ENCODE measurements at regions not wholly inside any gene's neighbourhood (a gene's known extent, or its start where the extent isn't known, plus 50 kb on each side); places are given as distances from the start of the nearest gene placed in this dataset.
"Not testable (repeated sequence)": the region's sequence is repeated elsewhere in the genome, so short reads cannot be mapped to it uniquely, and the experiment has no call there.

- no peak for ATAC-seq
Observed at GRCh38 chr22:48499456-48500425, 1327.9 kb downstream of the BRD1 start.

GRCh38 chr22:48498526-48499331 is 1328.9 kb downstream of the BRD1 start:
- TF ChIP-seq CREB5 (CRISPR knock-in tag; IDR thresholded peaks at IDR 0.05; ENCODE audit: low read depth) (no peak), ZNF70 (CRISPR knock-in tag; IDR thresholded peaks at IDR 0.05) (no peak), ESRRG (CRISPR knock-in tag; IDR thresholded peaks at IDR 0.05) (no peak), SNAI2 (CRISPR knock-in tag; IDR thresholded peaks at IDR 0.05) (no peak)
- ATAC-seq: no peak

More at GRCh38 chr22:48499456-48500425, 1327.9 kb downstream of the BRD1 start:
- no peak for TF ChIP-seq ZFP30 (CRISPR knock-in tag; IDR thresholded peaks at IDR 0.05)
- no peak for TF ChIP-seq TCF4 (CRISPR knock-in tag; IDR thresholded peaks at IDR 0.05; ENCODE audit: borderline replicate concordance)
- TF ChIP-seq GLIS3 (CRISPR knock-in tag; IDR thresholded peaks at IDR 0.05): no peak
- no peak for TF ChIP-seq ZFP3 (CRISPR knock-in tag; IDR thresholded peaks at IDR 0.05)
- no peak for TF ChIP-seq ZNF565 (CRISPR knock-in tag; conservative IDR thresholded peaks at IDR 0.05; ENCODE audit: low read depth)
- TF ChIP-seq ZNF8 (CRISPR knock-in tag; IDR thresholded peaks at IDR 0.05): no peak
- no peak for TF ChIP-seq CREB5 (CRISPR knock-in tag; IDR thresholded peaks at IDR 0.05; ENCODE audit: low read depth)
- TF ChIP-seq ESRRG (CRISPR knock-in tag; IDR thresholded peaks at IDR 0.05): no peak
- no peak for TF ChIP-seq ARNTL (CRISPR knock-in tag; IDR thresholded peaks at IDR 0.05; ENCODE audit: borderline replicate concordance, low read depth)

GRCh38 chr22:48497743-48498520 is 1329.7 kb downstream of the BRD1 start:
- not testable (repeated sequence) for ATAC-seq

GRCh38 chr22:48496987-48497650 is 1330.6 kb downstream of the BRD1 start:
- no peak for ATAC-seq
- TF ChIP-seq ZNF565 (CRISPR knock-in tag; conservative IDR thresholded peaks at IDR 0.05; ENCODE audit: low read depth): no peak
- no peak for TF ChIP-seq PPARA (CRISPR knock-in tag; IDR thresholded peaks at IDR 0.05; ENCODE audit: borderline replicate concordance)
- TF ChIP-seq ISL1 (CRISPR knock-in tag; IDR thresholded peaks at IDR 0.05): no peak
- no peak for TF ChIP-seq POU6F1 (CRISPR knock-in tag; IDR thresholded peaks at IDR 0.05; ENCODE audit: borderline replicate concordance, low read depth)
- no peak for TF ChIP-seq CSRNP3 (CRISPR knock-in tag; IDR thresholded peaks at IDR 0.05)
- no peak for TF ChIP-seq ZNF70 (CRISPR knock-in tag; IDR thresholded peaks at IDR 0.05)
- TF ChIP-seq ZC3H10 (CRISPR knock-in tag; IDR thresholded peaks at IDR 0.05): no peak
- no peak for TF ChIP-seq GLIS3 (CRISPR knock-in tag; IDR thresholded peaks at IDR 0.05)
- no peak for TF ChIP-seq RARB (CRISPR knock-in tag; IDR thresholded peaks at IDR 0.05)
- TF ChIP-seq ARNTL (CRISPR knock-in tag; IDR thresholded peaks at IDR 0.05; ENCODE audit: borderline replicate concordance, low read depth): no peak

All from SK-N-SH treated with all-trans-retinoic acid at 6 μM for 48 hours (cell line).